Kidney epithelial cell (primary cell): ENCODE measurements at regions not wholly inside any gene's neighbourhood (a gene's known extent, or its start where the extent isn't known, plus 50 kb on each side); places are given as distances from the start of the nearest gene placed in this dataset.
"Not testable (repeated sequence)": the region's sequence is repeated elsewhere in the genome, so short reads cannot be mapped to it uniquely, and the experiment has no call there.

Source experiments
- DNase-seq: peaks from one replicate; pipeline ENCODE4 v3.0.0-alpha.2; 2010; ENCODE audit warnings: low read depth
- H3K27me3 ChIP-seq: 2 replicates; pipeline ENCODE4 v1.6.0; 2011; ENCODE audit warnings: low read length; ENCODE audit not compliant: control insufficient read depth, insufficient read depth
- H3K36me3 ChIP-seq: 2 replicates; pipeline ENCODE4 v1.5.1; 2011; ENCODE audit warnings: low read length; ENCODE audit not compliant: control insufficient read depth, insufficient read depth
- H3K4me3 ChIP-seq: 2 replicates; pipeline ENCODE4 v1.5.1; 2011; ENCODE audit warnings: low read depth, mild to moderate bottlenecking, control low read depth, low read length
- TF ChIP-seq, protein P1 (sequence below): IDR thresholded peaks from 2 replicates; pipeline ENCODE4 v1.5.1; 2011; ENCODE audit warnings: mild to moderate bottlenecking, moderate library complexity, low read length, control low read depth, inconsistent platforms; ENCODE audit not compliant: insufficient read depth, poor library complexity, severe bottlenecking

DNA sequence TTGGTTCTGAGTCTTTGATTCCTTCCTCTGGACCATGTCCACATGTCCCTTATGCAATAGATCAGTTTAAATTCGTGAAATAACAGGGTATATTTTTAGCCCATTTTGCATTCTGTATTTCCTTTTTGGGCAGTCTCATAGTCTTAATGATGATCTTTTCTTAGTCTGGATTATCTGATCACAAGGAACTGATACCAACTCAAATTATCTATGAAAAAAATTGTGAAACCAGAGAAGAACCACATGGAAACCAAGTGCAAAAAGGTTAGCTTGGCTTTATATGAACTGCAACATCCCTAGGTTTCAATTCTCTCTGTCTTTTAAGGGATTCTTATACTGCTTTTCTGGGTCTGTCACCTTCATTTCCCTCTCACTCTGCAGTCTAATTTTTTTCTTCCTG is 608.6 kb upstream of the AADAT start:
- TF ChIP-seq, protein P1, sequence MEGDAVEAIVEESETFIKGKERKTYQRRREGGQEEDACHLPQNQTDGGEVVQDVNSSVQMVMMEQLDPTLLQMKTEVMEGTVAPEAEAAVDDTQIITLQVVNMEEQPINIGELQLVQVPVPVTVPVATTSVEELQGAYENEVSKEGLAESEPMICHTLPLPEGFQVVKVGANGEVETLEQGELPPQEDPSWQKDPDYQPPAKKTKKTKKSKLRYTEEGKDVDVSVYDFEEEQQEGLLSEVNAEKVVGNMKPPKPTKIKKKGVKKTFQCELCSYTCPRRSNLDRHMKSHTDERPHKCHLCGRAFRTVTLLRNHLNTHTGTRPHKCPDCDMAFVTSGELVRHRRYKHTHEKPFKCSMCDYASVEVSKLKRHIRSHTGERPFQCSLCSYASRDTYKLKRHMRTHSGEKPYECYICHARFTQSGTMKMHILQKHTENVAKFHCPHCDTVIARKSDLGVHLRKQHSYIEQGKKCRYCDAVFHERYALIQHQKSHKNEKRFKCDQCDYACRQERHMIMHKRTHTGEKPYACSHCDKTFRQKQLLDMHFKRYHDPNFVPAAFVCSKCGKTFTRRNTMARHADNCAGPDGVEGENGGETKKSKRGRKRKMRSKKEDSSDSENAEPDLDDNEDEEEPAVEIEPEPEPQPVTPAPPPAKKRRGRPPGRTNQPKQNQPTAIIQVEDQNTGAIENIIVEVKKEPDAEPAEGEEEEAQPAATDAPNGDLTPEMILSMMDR, result no peak
- Histone ChIP-seq H3K4me3 (no peak overlapping the region), H3K27me3 (no peaks in the 10 kb centered on the region), H3K36me3 (no peaks in the 10 kb centered on the region)
- no peak for DNase-seq

DNA sequence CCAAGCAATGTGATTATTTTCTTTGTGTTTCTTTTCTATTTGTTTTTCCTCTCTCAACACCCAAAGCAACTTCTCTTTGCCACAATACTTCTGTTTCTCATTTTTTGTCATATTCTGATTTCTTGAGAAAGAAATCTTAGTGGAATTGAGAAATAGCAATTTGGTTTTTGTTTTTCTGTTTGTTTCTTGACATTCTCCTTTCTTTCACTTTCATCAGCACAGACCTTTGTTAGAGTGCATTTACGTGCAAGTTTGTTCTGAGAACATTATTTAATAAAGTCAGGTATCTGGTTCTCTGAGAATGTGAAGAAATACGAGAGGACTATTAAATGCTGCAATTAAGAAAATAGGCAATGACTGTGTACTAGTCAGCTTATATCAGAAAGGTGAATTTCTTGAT is 608.1 kb upstream of the AADAT start:
- no peak for DNase-seq

DNA sequence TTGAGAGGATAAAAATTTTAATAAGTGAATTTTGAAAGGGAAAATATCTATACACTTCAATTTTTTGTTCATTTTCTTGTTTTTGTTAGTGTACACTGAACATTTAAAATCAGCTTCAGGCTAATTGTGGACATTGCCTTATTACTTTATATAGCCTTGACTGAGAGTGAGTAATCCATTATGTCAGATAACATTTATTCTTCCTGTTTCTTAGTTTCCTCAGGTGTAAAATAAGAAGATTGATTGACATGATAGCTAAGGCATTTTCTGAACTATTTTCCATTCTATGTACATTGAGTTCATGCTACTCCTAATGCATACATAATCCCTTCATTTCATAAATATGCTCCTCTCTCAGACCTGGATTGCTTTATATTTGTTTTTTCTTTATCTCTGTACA is 607.3 kb upstream of the AADAT start:
- H3K36me3 ChIP-seq, result no peaks in the 10 kb centered on the region
- TF ChIP-seq, protein P1, result no peak
- no peak for DNase-seq
- no peaks in the 10 kb centered on the region for H3K27me3 ChIP-seq
- no peak overlapping the region for H3K4me3 ChIP-seq

More for the DNA sequence above, 608.1 kb upstream of the AADAT start:
- TF ChIP-seq, protein P1, result no peak
- H3K4me3 ChIP-seq, result no peak overlapping the region
- no peaks in the 10 kb centered on the region for H3K27me3 ChIP-seq
- no peaks in the 10 kb centered on the region for H3K36me3 ChIP-seq

DNA sequence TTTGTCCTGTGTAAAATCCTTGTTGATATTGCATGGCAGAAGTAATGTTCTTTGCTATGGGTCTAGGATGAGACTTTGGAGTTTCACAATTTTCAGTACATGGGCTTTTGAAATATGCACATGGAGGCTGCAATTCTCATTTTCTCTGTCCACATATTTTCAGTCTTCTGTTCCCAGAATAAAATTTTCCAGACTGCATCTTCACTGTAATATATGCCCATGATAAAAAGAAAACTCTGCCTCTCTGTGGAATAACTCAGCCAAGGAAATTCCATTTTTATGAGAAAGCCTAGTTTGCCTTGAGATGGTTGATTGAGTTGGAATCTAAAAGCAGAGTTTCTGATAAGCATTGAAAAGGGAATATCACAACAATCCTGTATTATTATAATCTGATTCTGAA is 601.4 kb upstream of the AADAT start:
- no peak for DNase-seq
- H3K36me3 ChIP-seq, result no peaks in the 10 kb centered on the region
- H3K27me3 ChIP-seq, result no peaks in the 10 kb centered on the region
- H3K4me3 ChIP-seq, result no peak overlapping the region
- TF ChIP-seq, protein P1, result no peak

DNA sequence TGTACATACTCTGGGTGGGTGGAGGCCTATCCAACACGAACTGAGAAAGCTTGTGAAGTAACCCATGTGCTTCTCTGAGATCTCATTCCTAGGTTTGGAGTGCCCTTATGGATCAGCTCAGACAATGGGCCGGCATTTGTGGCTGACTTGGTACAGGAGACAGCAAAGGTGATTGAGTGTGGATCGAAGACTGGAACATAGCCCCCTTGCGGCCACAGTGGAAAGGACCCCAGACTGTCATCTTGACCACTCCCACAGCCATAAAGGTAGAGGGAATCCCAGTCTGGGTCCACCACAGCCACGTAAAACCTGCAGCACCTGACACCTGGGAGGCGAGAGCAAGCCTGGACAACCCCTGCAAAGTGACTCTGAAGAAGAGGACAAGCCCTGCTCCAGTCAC is 598.0 kb upstream of the AADAT start:
- Histone ChIP-seq H3K27me3 (no peaks in the 10 kb centered on the region), H3K4me3 (no peak overlapping the region), H3K36me3 (no peaks in the 10 kb centered on the region)
- DNase-seq, result no peak
- TF ChIP-seq, protein P1, result no peak

DNA sequence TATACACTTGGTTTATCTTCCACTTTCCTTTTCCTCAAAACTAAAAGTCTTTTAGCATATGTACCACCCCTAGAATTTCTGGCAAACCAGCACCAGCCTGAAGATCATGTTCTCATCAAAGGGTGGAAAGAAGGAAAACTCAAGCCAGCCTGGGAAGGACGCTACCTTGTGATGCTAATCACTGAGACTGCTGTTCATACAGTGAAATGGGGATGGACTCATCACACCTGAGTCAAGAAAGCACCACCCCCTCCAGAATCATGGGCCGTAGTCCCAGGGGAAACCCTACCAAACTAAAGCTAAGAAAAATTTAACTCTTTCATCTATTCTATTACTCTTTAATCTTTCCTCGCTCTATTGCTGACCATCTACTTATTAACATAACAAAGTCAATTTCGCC is 595.9 kb upstream of the AADAT start:
- DNase-seq, H3K36me3 ChIP-seq, H3K4me3 ChIP-seq, H3K27me3 ChIP-seq: not testable (repeated sequence)
